ENCODE measurements at regions not wholly inside any gene's neighbourhood (a gene's known extent, or its start where the extent isn't known, plus 50 kb on each side); places are given as distances from the start of the nearest gene placed in this dataset.

GRCh38 chr5:2260211-2261003 lies 377.7 kb upstream of the IRX4 start:
- Histone ChIP-seq H3K36me3 (ENCODE audit: insufficient read depth, low read length) (no peaks in the 10 kb centered on the region), H4K20me1 (ENCODE audit: insufficient read depth, low read length) (no peaks in the 10 kb centered on the region), H3K79me2 (ENCODE audit: insufficient read depth, low read length) (no peaks in the 10 kb centered on the region), H3F3A (ENCODE audit: insufficient read depth, low read length) (no peaks in the 10 kb centered on the region), H3K4me3 (ENCODE audit: low read depth, low read length, poor library complexity, severe bottlenecking) (no peak overlapping the region), H3K9ac (ENCODE audit: low read length) (no peak overlapping the region), H3K27ac (ENCODE audit: low read depth, low read length, poor library complexity, severe bottlenecking) (no peak overlapping the region), H3K4me2 (ENCODE audit: low read length) (no peak overlapping the region), H3K9me3 (ENCODE audit: low read length) (no peaks in the 10 kb centered on the region), H3K27me3 (ENCODE audit: insufficient read depth, low read length) (no peaks in the 10 kb centered on the region), H3K9me2 (ENCODE audit: low read depth, low read length) (no peaks in the 10 kb centered on the region), H2AFZ (ENCODE audit: low read length) (no peak overlapping the region), H3K4me1 (ENCODE audit: insufficient read depth, low read length, severe bottlenecking) (no peaks in the 10 kb centered on the region)
- TF ChIP-seq, protein P1, sequence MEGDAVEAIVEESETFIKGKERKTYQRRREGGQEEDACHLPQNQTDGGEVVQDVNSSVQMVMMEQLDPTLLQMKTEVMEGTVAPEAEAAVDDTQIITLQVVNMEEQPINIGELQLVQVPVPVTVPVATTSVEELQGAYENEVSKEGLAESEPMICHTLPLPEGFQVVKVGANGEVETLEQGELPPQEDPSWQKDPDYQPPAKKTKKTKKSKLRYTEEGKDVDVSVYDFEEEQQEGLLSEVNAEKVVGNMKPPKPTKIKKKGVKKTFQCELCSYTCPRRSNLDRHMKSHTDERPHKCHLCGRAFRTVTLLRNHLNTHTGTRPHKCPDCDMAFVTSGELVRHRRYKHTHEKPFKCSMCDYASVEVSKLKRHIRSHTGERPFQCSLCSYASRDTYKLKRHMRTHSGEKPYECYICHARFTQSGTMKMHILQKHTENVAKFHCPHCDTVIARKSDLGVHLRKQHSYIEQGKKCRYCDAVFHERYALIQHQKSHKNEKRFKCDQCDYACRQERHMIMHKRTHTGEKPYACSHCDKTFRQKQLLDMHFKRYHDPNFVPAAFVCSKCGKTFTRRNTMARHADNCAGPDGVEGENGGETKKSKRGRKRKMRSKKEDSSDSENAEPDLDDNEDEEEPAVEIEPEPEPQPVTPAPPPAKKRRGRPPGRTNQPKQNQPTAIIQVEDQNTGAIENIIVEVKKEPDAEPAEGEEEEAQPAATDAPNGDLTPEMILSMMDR (IDR thresholded peaks at IDR 0.05; ENCODE audit: low read length) = no peak
- no peak for TF ChIP-seq EZH2 (IDR thresholded peaks at IDR 0.05; ENCODE audit: borderline replicate concordance, low read length)

- no peaks in the 10 kb centered on the region for H3K4me1 ChIP-seq (ENCODE audit: insufficient read depth, low read length, severe bottlenecking)
- no peak overlapping the region for H2AFZ ChIP-seq (ENCODE audit: low read length)
- H3K27me3 ChIP-seq (ENCODE audit: insufficient read depth, low read length) = no peaks in the 10 kb centered on the region
- H3K9me2 ChIP-seq (ENCODE audit: low read depth, low read length) = no peaks in the 10 kb centered on the region
- H3K27ac ChIP-seq (ENCODE audit: low read depth, low read length, poor library complexity, severe bottlenecking) = no peak overlapping the region
- H3K4me3 ChIP-seq (ENCODE audit: low read depth, low read length, poor library complexity, severe bottlenecking) = no peak overlapping the region
- no peak for TF ChIP-seq EZH2 (IDR thresholded peaks at IDR 0.05; ENCODE audit: borderline replicate concordance, low read length)
- TF ChIP-seq, protein P1 (IDR thresholded peaks at IDR 0.05; ENCODE audit: low read length) = no peak
- H3K9me3 ChIP-seq (ENCODE audit: low read length) = no peaks in the 10 kb centered on the region
- no peak overlapping the region for H3K9ac ChIP-seq (ENCODE audit: low read length)
- no peaks in the 10 kb centered on the region for H4K20me1 ChIP-seq (ENCODE audit: insufficient read depth, low read length)
- H3K79me2 ChIP-seq (ENCODE audit: insufficient read depth, low read length) = no peaks in the 10 kb centered on the region
- H3K36me3 ChIP-seq (ENCODE audit: insufficient read depth, low read length) = no peaks in the 10 kb centered on the region
- H3K4me2 ChIP-seq (ENCODE audit: low read length) = no peak overlapping the region
- H3F3A ChIP-seq (ENCODE audit: insufficient read depth, low read length) = no peaks in the 10 kb centered on the region
These were observed 376.9 kb upstream of the IRX4 start for GRCh38 chr5:2259494-2260107.

DNA sequence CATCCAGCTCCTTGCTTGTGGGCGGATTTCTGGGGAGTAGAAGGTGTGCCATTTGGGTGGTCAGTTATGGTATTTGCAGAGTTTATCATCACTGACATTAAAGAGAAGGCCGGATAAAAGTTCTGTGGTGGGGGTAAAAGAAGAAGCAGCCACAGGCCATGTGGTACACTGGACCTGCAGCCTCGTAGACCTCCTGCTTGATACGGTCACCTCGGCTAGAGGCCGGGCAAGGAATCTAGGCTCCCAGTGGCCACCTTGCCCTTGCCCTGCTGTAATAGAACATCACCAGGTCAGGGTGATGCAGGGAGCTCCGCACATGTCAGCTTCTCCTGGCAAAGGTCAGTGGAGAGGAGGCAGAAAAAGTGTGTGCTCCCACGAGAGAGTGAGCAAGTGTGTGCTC lies 376.1 kb upstream of the IRX4 start:
- H3K4me1 ChIP-seq (ENCODE audit: insufficient read depth, low read length, severe bottlenecking) = no peaks in the 10 kb centered on the region
- no peaks in the 10 kb centered on the region for H3F3A ChIP-seq (ENCODE audit: insufficient read depth, low read length)
- no peaks in the 10 kb centered on the region for H3K79me2 ChIP-seq (ENCODE audit: insufficient read depth, low read length)
- TF ChIP-seq EZH2 (IDR thresholded peaks at IDR 0.05; ENCODE audit: borderline replicate concordance, low read length) = no peak
- TF ChIP-seq, protein P1 (IDR thresholded peaks at IDR 0.05; ENCODE audit: low read length) = no peak
- H2AFZ ChIP-seq (ENCODE audit: low read length) = no peak overlapping the region
- H3K9me2 ChIP-seq (ENCODE audit: low read depth, low read length) = no peaks in the 10 kb centered on the region
- no peak overlapping the region for H3K9ac ChIP-seq (ENCODE audit: low read length)
- no peak overlapping the region for H3K4me3 ChIP-seq (ENCODE audit: low read depth, low read length, poor library complexity, severe bottlenecking)
- no peak overlapping the region for H3K27ac ChIP-seq (ENCODE audit: low read depth, low read length, poor library complexity, severe bottlenecking)
- no peaks in the 10 kb centered on the region for H3K27me3 ChIP-seq (ENCODE audit: insufficient read depth, low read length)
- no peaks in the 10 kb centered on the region for H4K20me1 ChIP-seq (ENCODE audit: insufficient read depth, low read length)
- H3K36me3 ChIP-seq (ENCODE audit: insufficient read depth, low read length) = no peaks in the 10 kb centered on the region
- no peak overlapping the region for H3K4me2 ChIP-seq (ENCODE audit: low read length)
- H3K9me3 ChIP-seq (ENCODE audit: low read length) = no peaks in the 10 kb centered on the region

All from OCI-LY1 (cell line).